HG03139 (cell line): ENCODE measurements at regions not wholly inside any gene's neighbourhood (a gene's known extent, or its start where the extent isn't known, plus 50 kb on each side); places are given as distances from the start of the nearest gene placed in this dataset.

ENCODE experiments used
- ATAC-seq: cut with Tn5 transposase; IDR thresholded peaks from one replicate; pipeline ENCODE4 v1.9.1; 2021; ENCODE audit not compliant: unreplicated experiment

GRCh38 chr20:60352596-60352995, 394.4 kb downstream of the CDH26 start:
- no peak for ATAC-seq

- no peak for ATAC-seq
Observed at GRCh38 chr20:60354024-60354580, 395.9 kb downstream of the CDH26 start.

GRCh38 chr20:60358101-60358500, 399.9 kb downstream of the CDH26 start:
- no peak for ATAC-seq

GRCh38 chr20:60359010-60359409, 400.8 kb downstream of the CDH26 start:
- no peak for ATAC-seq

- no peak for ATAC-seq
Observed at GRCh38 chr20:60361761-60362395, 403.7 kb downstream of the CDH26 start.

GRCh38 chr20:60362531-60362930, 404.3 kb downstream of the CDH26 start:
- ATAC-seq = no peak

- ATAC-seq = no peak
Observed at GRCh38 chr20:60363698-60364097, 405.5 kb downstream of the CDH26 start.

- no peak for ATAC-seq
Observed at GRCh38 chr20:60365064-60365666, 406.9 kb downstream of the CDH26 start.

GRCh38 chr20:60365882-60366281, 407.7 kb downstream of the CDH26 start:
- ATAC-seq = no peak

GRCh38 chr20:60371384-60371783, 413.2 kb downstream of the CDH26 start:
- ATAC-seq = no peak

GRCh38 chr20:60372275-60372674, 414.1 kb downstream of the CDH26 start:
- ATAC-seq = no peak

GRCh38 chr20:60372822-60373221, 414.6 kb downstream of the CDH26 start:
- ATAC-seq = no peak

GRCh38 chr20:60378620-60379019, 420.4 kb downstream of the CDH26 start:
- ATAC-seq = no peak

- no peak for ATAC-seq
Observed at GRCh38 chr20:60381643-60382400, 423.6 kb downstream of the CDH26 start.

- no peak for ATAC-seq
Observed at GRCh38 chr20:60389441-60389840, 431.2 kb downstream of the CDH26 start.

GRCh38 chr20:60389882-60390281, 431.7 kb downstream of the CDH26 start:
- no peak for ATAC-seq

GRCh38 chr20:60395991-60396390, 437.8 kb downstream of the CDH26 start:
- ATAC-seq = no peak

- no peak for ATAC-seq
Observed at GRCh38 chr20:60400567-60400966, 442.3 kb downstream of the CDH26 start.

GRCh38 chr20:60402189-60403058, 444.2 kb downstream of the CDH26 start:
- no peak for ATAC-seq

- no peak for ATAC-seq
Observed at GRCh38 chr20:60403105-60403741, 445.0 kb downstream of the CDH26 start.
